Central memory CD8-positive, alpha-beta T cell (primary cell): ENCODE measurements at regions not wholly inside any gene's neighbourhood (a gene's known extent, or its start where the extent isn't known, plus 50 kb on each side); places are given as distances from the start of the nearest gene placed in this dataset.

Source experiments
- ATAC-seq: fragments of 150-1000 bp; cut with Tn5 transposase; replicated peaks from 2 replicates; pipeline ENCODE4 v1.10.0; 2022; ENCODE audit warnings: mild to moderate bottlenecking, moderate FRiP score, moderate number of reproducible peaks; ENCODE audit not compliant: poor library complexity, severe bottlenecking; ENCODE audit errors: extremely low read depth
- DNase-seq, 2 donors: peaks; one replicate each; pipeline ENCODE4 v3.0.0; 2021; ENCODE audit warnings: low spot score in 2 of 2
- H3K27ac Mint-ChIP-seq: one replicate; pipeline ENCODE4 v1.8.0; 2022; ENCODE audit warnings: low read depth, mild to moderate bottlenecking, moderate library complexity, mixed read lengths
- H3K27me3 Mint-ChIP-seq: one replicate; pipeline ENCODE4 v1.8.0; 2022; ENCODE audit warnings: mixed read lengths
- H3K36me3 Mint-ChIP-seq: one replicate; pipeline ENCODE4 v1.8.0; 2022; ENCODE audit warnings: mild to moderate bottlenecking, moderate library complexity, mixed read lengths; ENCODE audit not compliant: insufficient read depth
- H3K4me1 Mint-ChIP-seq: one replicate; pipeline ENCODE4 v1.8.0; 2022; ENCODE audit warnings: mixed read lengths
- H3K4me3 Mint-ChIP-seq: one replicate; pipeline ENCODE4 v1.8.0; 2022; ENCODE audit warnings: mild to moderate bottlenecking, moderate library complexity, mixed read lengths
- H3K9me3 Mint-ChIP-seq: one replicate; pipeline ENCODE4 v1.8.0; 2022; ENCODE audit warnings: mixed read lengths

- Mint-ChIP-seq H3K27ac (no peak overlapping the region), H3K4me3 (no peak overlapping the region), H3K27me3 (peaks cover 10% of the 10 kb centered on the region), H3K36me3 (no peaks in the 10 kb centered on the region), H3K4me1 (no peaks in the 10 kb centered on the region), H3K9me3 (no peaks in the 10 kb centered on the region)
- ATAC-seq (no peak), DNase-seq (no peak)
Measured at GRCh38 chr21:38121888-38122720, 134.7 kb upstream of the KCNJ15 start.

DNA sequence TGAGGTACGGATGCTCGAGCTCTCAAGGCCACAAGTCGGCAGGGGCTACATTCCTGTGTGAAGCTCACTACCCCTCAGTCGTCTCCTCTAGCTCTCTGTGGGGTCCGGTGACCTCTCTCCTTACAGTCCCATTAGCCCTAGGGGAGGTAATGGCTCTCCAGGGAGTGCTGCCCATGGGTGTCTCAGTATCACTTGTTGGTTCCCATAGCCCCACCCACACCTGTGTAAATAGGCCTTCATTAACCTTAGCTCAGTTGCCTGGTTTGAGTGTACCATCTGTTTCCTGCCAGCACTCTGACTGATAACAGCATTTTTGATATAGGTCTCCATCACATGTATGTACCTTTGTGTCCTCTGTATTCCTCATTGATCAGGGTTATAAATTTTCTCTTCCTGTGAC lies 133.2 kb upstream of the KCNJ15 start:
- ATAC-seq (no peak), DNase-seq (no peak)
- Mint-ChIP-seq H3K4me3 (no peak overlapping the region), H3K27me3 (peaks cover 10% of the 10 kb centered on the region), H3K27ac (no peak overlapping the region), H3K9me3 (no peaks in the 10 kb centered on the region), H3K4me1 (no peaks in the 10 kb centered on the region), H3K36me3 (no peaks in the 10 kb centered on the region)

GRCh38 chr21:38126666-38127303 lies 130.0 kb upstream of the KCNJ15 start:
- DNase-seq (no peak), ATAC-seq (no peak)
- H3K4me3 Mint-ChIP-seq: no peak overlapping the region
- H3K36me3 Mint-ChIP-seq: no peaks in the 10 kb centered on the region
- H3K27me3 Mint-ChIP-seq: peaks cover 39% of the 10 kb centered on the region
- no peaks in the 10 kb centered on the region for H3K9me3 Mint-ChIP-seq
- H3K27ac Mint-ChIP-seq: no peak overlapping the region
- H3K4me1 Mint-ChIP-seq: no peaks in the 10 kb centered on the region

DNA sequence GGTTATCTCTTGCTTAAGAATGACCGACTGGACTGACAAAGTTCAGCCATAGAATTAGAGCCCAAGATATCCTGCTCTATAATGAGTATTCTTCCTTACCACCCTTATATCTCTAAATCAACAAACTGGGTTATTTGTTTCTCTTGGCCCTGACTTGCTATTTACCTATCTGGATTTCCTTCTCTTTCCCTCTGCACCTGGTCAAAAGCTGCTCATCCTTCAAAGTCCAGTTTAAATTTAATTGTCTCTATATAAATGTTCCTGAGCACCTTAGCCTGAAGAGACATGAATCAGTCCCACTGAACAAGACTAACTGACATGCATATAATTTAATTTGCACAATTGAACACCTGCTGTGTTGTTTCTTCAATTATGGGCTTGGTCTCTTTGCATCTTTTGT lies 127.1 kb upstream of the KCNJ15 start:
- no peaks in the 10 kb centered on the region for H3K4me1 Mint-ChIP-seq
- H3K27ac Mint-ChIP-seq: no peak overlapping the region
- H3K9me3 Mint-ChIP-seq: no peaks in the 10 kb centered on the region
- no peaks in the 10 kb centered on the region for H3K36me3 Mint-ChIP-seq
- ATAC-seq (no peak), DNase-seq (no peak)
- H3K27me3 Mint-ChIP-seq: peaks cover 48% of the 10 kb centered on the region
- no peak overlapping the region for H3K4me3 Mint-ChIP-seq

DNA sequence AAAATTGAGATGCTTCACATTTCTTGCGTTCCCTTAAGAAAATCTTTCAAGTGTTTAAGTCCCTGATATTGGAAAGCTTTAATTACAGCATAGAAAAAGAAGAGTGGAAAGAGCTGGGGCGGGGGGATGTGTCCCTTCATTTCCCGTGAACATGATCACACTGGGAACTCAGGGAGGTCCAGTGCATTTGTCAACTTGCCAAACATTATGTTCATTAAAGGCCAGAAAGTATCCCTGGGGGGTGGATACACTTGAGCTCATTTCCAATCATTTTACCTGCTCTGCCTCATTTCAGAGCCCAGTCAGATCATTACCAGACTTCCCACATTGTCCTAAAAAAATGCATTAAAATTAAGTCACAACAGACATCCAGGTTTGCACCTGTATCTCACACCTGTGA lies 123.6 kb upstream of the KCNJ15 start:
- H3K36me3 Mint-ChIP-seq: no peaks in the 10 kb centered on the region
- no peaks in the 10 kb centered on the region for H3K9me3 Mint-ChIP-seq
- peaks cover 38% of the 10 kb centered on the region for H3K27me3 Mint-ChIP-seq
- DNase-seq (no peak), ATAC-seq (no peak)
- H3K4me3 Mint-ChIP-seq: no peak overlapping the region
- H3K27ac Mint-ChIP-seq: no peak overlapping the region
- H3K4me1 Mint-ChIP-seq: no peaks in the 10 kb centered on the region

DNA sequence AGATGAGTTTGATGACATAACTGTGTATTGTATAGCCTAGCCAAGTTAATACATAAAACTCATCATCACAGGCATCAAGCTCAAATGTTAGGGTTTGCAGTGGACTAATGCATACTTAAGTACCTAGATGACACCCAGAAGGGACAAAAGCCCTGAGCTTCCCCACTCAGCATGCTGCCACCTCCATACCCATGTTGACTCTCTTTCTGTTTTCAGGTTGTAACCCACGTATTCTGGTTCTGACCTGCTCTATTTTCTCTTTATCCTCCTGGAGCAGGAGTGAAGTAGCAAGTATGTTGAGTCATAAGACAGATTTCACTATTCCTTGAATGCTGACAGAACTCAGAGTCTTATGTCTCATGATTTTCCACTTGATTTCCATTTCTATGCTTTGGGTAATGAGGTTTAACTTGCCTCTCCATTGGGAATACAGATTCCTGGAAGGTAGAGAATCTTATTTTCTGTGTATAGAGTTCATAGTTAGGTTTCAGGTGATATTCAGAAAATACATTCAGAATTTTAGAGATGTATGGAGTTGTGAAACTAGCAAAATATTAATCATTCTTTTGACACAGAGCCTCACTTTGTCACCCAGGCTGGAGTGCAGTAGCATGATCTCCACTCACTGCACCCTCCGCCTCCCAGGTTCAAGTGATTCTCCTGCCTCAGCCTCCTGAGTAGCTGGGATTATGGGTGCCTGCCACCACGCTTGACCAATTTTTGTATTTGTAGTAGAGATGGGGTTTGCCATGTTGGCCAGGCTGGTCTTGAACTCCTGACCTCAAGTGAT lies 122.5 kb upstream of the KCNJ15 start:
- Mint-ChIP-seq H3K9me3 (no peaks in the 10 kb centered on the region), H3K27me3 (peaks cover 31% of the 10 kb centered on the region), H3K4me3 (no peak overlapping the region), H3K36me3 (no peaks in the 10 kb centered on the region), H3K4me1 (no peaks in the 10 kb centered on the region), H3K27ac (no peak overlapping the region)
- no peak for DNase-seq
- ATAC-seq: no peak

- Mint-ChIP-seq H3K9me3 (no peaks in the 10 kb centered on the region), H3K36me3 (no peaks in the 10 kb centered on the region), H3K27me3 (peaks cover 12% of the 10 kb centered on the region), H3K4me1 (no peaks in the 10 kb centered on the region), H3K27ac (no peak overlapping the region), H3K4me3 (no peak overlapping the region)
- DNase-seq (no peak), ATAC-seq (no peak)
Measured at GRCh38 chr21:38136201-38136600, 120.6 kb upstream of the KCNJ15 start.

- Mint-ChIP-seq H3K27me3 (peaks cover 13% of the 10 kb centered on the region), H3K27ac (no peak overlapping the region), H3K9me3 (no peaks in the 10 kb centered on the region), H3K4me1 (no peaks in the 10 kb centered on the region), H3K4me3 (no peak overlapping the region), H3K36me3 (no peaks in the 10 kb centered on the region)
- ATAC-seq: no peak
- no peak for DNase-seq
Measured at GRCh38 chr21:38139380-38140168, 117.2 kb upstream of the KCNJ15 start.

DNA sequence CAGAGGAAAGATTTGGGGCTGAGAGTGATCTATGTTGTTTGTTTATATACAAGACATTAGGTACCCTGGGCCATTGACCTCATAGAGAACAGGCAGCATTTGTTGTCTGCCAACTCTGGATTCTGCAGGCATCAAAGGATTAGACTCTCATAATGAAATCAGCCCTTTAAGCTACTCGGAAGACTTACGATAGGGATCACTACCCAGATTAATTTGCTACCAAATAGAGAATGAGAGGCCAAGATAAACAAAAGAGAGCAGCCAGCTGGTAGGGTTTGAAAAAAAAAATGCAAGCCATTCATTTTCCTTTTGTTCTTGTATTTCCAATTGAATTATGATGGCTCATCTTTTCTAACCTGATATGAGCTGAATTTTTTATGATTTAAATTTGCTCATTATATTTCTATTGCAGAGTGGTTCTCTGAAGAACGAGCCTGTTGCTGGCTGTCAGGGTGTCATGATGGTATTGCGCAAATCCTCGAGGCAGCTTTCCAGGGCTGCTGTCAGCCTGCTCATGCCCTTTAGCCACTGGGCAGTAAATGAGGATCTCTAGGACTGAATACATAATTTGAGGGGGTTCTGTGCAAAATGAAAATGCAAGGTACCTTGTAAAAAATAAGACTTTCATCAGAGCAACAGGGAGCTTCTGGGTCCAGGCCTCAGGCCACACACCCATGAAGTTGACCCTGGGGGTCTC lies 116.4 kb upstream of the KCNJ15 start:
- Mint-ChIP-seq H3K27me3 (peaks cover 12% of the 10 kb centered on the region), H3K4me1 (no peaks in the 10 kb centered on the region), H3K9me3 (peaks cover 2% of the 10 kb centered on the region), H3K36me3 (no peaks in the 10 kb centered on the region), H3K4me3 (no peak overlapping the region), H3K27ac (no peak overlapping the region)
- no peak for DNase-seq
- ATAC-seq: no peak

DNA sequence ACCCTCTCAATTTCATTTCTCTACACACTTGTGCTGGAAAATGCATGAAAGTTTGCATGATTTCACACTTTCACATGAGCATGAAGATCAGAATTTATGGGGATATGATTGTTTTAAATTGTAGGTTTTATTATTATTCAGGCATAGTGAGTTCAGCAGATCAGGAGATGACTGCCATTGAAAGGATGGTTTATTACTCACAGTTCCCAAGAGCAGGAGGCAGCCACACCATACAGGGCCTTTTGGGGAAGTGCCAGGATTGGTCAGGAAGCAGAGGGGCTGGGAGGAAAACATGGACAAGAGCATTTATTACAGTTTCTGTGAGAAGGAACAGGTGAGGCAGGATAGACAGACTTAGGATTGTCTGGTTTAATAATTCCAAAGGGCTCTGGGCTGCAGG lies 114.6 kb upstream of the KCNJ15 start:
- DNase-seq: no peak
- no peak overlapping the region for H3K4me3 Mint-ChIP-seq
- no peaks in the 10 kb centered on the region for H3K4me1 Mint-ChIP-seq
- H3K27ac Mint-ChIP-seq: no peak overlapping the region
- H3K9me3 Mint-ChIP-seq: peaks cover 6% of the 10 kb centered on the region
- no peaks in the 10 kb centered on the region for H3K36me3 Mint-ChIP-seq
- no peak for ATAC-seq
- peaks cover 12% of the 10 kb centered on the region for H3K27me3 Mint-ChIP-seq

DNA sequence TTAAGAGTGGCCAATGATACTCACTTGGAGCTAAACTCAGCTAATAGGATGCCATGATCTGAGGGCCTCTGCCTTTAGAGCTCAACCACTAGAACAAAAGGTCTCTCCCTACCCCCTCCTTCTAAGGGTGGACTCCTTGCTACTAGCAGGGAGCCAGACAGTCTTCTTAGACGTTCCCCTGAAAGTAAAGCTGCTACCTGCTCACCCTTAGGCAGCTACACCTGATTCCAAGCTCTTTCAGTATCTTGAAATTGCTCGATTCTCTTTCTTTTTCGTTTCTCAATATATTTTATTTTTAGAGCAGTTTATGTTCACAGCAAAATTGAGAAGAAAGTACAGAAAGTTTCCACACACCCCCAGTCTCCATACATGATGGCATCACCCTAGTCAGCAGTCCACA lies 112.6 kb upstream of the KCNJ15 start:
- H3K27ac Mint-ChIP-seq: no peak overlapping the region
- H3K27me3 Mint-ChIP-seq: peaks cover 12% of the 10 kb centered on the region
- no peaks in the 10 kb centered on the region for H3K4me1 Mint-ChIP-seq
- no peaks in the 10 kb centered on the region for H3K36me3 Mint-ChIP-seq
- H3K9me3 Mint-ChIP-seq: peaks cover 6% of the 10 kb centered on the region
- DNase-seq (no peak), ATAC-seq (no peak)
- H3K4me3 Mint-ChIP-seq: no peak overlapping the region

GRCh38 chr21:38145104-38145503 lies 111.7 kb upstream of the KCNJ15 start:
- DNase-seq: no peak
- no peaks in the 10 kb centered on the region for H3K4me1 Mint-ChIP-seq
- peaks cover 6% of the 10 kb centered on the region for H3K9me3 Mint-ChIP-seq
- H3K27me3 Mint-ChIP-seq: peaks cover 12% of the 10 kb centered on the region
- H3K36me3 Mint-ChIP-seq: no peaks in the 10 kb centered on the region
- H3K27ac Mint-ChIP-seq: no peak overlapping the region
- no peak overlapping the region for H3K4me3 Mint-ChIP-seq
- ATAC-seq: no peak
